Calu3 (cell line): ENCODE measurements at regions not wholly inside any gene's neighbourhood (a gene's known extent, or its start where the extent isn't known, plus 50 kb on each side); places are given as distances from the start of the nearest gene placed in this dataset.

Source experiments
- BruUV-seq: library from RNA; stranded (reverse); fragments of 400-500 nt; replicated peaks from 2 replicates; lab custom pipeline; 2021; lab: Mats Ljungman, UMichigan
- CTCF ChIA-PET: fragments of 300-600 bp; sonication (Branson Sonifier 250); formaldehyde crosslinking; loops from one replicate; lab custom pipeline; 2022; ENCODE audit warnings: antibody characterized with exemption; lab: Charles Lee
- DNase-seq: peaks from one replicate; pipeline ENCODE4 v3.0.0; 2022
- H3K27ac Mint-ChIP-seq: one replicate; pipeline ENCODE4 v1.8.0; 2022; ENCODE audit warnings: mixed read lengths; ENCODE audit not compliant: unreplicated experiment
- H3K27me3 Mint-ChIP-seq: one replicate; pipeline ENCODE4 v1.8.0; 2022; ENCODE audit warnings: mixed read lengths; ENCODE audit not compliant: unreplicated experiment
- H3K36me3 Mint-ChIP-seq: one replicate; pipeline ENCODE4 v1.8.0; 2022; ENCODE audit warnings: mild to moderate bottlenecking, moderate library complexity, mixed read lengths; ENCODE audit not compliant: insufficient read depth, unreplicated experiment
- H3K4me1 Mint-ChIP-seq: one replicate; pipeline ENCODE4 v1.8.0; 2022; ENCODE audit warnings: mild to moderate bottlenecking, low read depth, mixed read lengths; ENCODE audit not compliant: unreplicated experiment
- H3K4me3 Mint-ChIP-seq: one replicate; pipeline ENCODE4 v1.8.0; 2022; ENCODE audit warnings: mild to moderate bottlenecking, low read depth, moderate library complexity, mixed read lengths; ENCODE audit not compliant: unreplicated experiment
- H3K9me3 Mint-ChIP-seq: one replicate; pipeline ENCODE4 v1.8.0; 2022; ENCODE audit warnings: low read depth, mixed read lengths; ENCODE audit not compliant: unreplicated experiment
- intact Hi-C: fragments of 100-400 bp; cut with micrococcal nuclease; formaldehyde crosslinking; loops from one replicate; pipeline ENCODE4 v1.10.0; 2022; ENCODE audit not compliant: unreplicated experiment
- TF ChIP-seq, protein P1 (sequence below): fragments of 200-600 bp; IDR thresholded peaks from one replicate; pipeline ENCODE4 v1.8.0; 2022; ENCODE audit warnings: antibody characterized with exemption; ENCODE audit not compliant: unreplicated experiment

DNA sequence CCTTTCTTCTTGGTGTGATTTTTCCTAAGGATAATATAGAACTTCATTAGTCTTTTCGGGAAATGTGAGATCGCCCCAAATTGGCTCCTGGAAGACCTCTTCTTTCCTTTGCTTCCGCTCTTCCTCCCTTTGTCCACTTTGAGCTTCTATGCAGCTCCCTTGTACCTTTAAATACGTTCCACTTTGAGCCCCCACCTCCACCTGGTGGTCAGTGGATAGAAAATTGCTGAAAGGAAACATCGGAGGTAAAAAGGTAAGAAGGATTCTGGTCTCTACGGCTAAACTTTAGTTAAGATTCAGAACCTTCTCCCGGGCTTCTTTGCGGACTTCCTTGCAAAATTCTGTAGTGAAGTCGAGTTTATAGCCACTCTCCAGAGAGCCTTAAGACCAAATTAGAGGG is 55.0 kb upstream of the TM9SF2 start:
- Mint-ChIP-seq H3K9me3 (no peaks in the 10 kb centered on the region), H3K27me3 (no peaks in the 10 kb centered on the region), H3K4me3 (no peak overlapping the region), H3K36me3 (no peaks in the 10 kb centered on the region), H3K27ac (no peak overlapping the region), H3K4me1 (no peaks in the 10 kb centered on the region)
- no peak for DNase-seq
- intact Hi-C loops = no loop called here
- CTCF ChIA-PET = no interaction called here
- TF ChIP-seq, protein P1, sequence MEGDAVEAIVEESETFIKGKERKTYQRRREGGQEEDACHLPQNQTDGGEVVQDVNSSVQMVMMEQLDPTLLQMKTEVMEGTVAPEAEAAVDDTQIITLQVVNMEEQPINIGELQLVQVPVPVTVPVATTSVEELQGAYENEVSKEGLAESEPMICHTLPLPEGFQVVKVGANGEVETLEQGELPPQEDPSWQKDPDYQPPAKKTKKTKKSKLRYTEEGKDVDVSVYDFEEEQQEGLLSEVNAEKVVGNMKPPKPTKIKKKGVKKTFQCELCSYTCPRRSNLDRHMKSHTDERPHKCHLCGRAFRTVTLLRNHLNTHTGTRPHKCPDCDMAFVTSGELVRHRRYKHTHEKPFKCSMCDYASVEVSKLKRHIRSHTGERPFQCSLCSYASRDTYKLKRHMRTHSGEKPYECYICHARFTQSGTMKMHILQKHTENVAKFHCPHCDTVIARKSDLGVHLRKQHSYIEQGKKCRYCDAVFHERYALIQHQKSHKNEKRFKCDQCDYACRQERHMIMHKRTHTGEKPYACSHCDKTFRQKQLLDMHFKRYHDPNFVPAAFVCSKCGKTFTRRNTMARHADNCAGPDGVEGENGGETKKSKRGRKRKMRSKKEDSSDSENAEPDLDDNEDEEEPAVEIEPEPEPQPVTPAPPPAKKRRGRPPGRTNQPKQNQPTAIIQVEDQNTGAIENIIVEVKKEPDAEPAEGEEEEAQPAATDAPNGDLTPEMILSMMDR = no peak
- BruUV-seq = no TSS peak

DNA sequence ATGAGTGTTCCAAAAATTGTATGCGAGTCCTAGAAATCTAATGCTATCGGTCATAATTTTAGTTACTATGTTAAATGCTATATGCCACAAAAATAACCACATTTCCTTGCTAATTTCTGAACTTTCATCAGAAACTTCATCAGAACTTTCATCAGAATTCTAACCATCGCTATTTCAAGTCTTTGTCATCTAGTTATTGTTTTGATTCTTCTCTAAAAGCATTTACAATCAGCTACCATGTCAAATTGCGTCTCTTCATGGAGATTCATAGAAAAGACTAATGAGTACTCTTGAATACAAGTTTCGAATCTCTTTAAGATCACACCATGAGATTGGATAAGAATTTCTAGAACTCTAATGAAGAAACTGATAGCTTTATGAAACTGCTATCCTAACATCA is 52.7 kb upstream of the TM9SF2 start:
- no TSS peak for BruUV-seq
- H3K4me1 Mint-ChIP-seq = no peaks in the 10 kb centered on the region
- intact Hi-C loops = no loop called here
- no peaks in the 10 kb centered on the region for H3K36me3 Mint-ChIP-seq
- no peaks in the 10 kb centered on the region for H3K9me3 Mint-ChIP-seq
- H3K27ac Mint-ChIP-seq = no peak overlapping the region
- no peaks in the 10 kb centered on the region for H3K27me3 Mint-ChIP-seq
- no peak overlapping the region for H3K4me3 Mint-ChIP-seq
- no peak for DNase-seq
- CTCF ChIA-PET = no interaction called here
- TF ChIP-seq, protein P1 = no peak

DNA sequence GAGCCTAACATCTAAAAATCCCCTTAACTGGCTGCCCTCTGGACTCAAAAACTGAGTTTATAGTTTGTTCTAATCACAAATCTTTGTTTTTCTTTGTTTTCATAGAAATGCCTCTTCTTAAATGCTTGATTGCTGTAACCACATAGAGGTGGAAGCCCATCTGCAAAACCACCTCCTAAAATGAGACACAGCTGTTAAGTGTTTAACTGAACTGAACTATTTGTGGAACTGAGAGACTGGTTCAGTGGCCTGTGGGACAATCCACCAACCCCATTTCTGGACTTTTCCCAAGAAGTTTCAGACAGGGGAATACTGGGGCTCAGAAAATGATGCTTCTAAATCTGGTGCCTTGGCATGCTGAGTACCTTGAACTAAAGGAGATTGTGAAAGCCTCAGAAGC is 50.9 kb upstream of the TM9SF2 start:
- CTCF ChIA-PET = no interaction called here
- Mint-ChIP-seq H3K27ac (no peak overlapping the region), H3K36me3 (no peaks in the 10 kb centered on the region), H3K27me3 (no peaks in the 10 kb centered on the region), H3K9me3 (no peaks in the 10 kb centered on the region), H3K4me1 (no peaks in the 10 kb centered on the region), H3K4me3 (no peak overlapping the region)
- DNase-seq = no peak
- intact Hi-C loops = no loop called here
- BruUV-seq = no TSS peak
- TF ChIP-seq, protein P1 = no peak
